GM10266 (cell line): ENCODE measurements at regions not wholly inside any gene's neighbourhood (a gene's known extent, or its start where the extent isn't known, plus 50 kb on each side); places are given as distances from the start of the nearest gene placed in this dataset.

ENCODE experiments used
- DNase-seq: peaks from one replicate; pipeline ENCODE4 v3.0.0; 2012; ENCODE audit errors: extremely low spot score
- CTCF ChIP-seq: IDR thresholded peaks from 2 replicates; pipeline ENCODE4 v1.5.1; 2012; ENCODE audit warnings: mild to moderate bottlenecking, low read depth; ENCODE audit not compliant: control insufficient read depth, insufficient read depth; ENCODE audit errors: missing control alignments

- DNase-seq = no peak
- no peak for TF ChIP-seq CTCF
Measured at GRCh38 chr12:126397660-126398059, 1332.4 kb downstream of the AACS start.

- no peak for DNase-seq
Measured at GRCh38 chr12:126400831-126401230, 1335.6 kb downstream of the AACS start.

GRCh38 chr12:126404293-126404881 is 1339.2 kb downstream of the AACS start:
- no peak for DNase-seq
- no peak for TF ChIP-seq CTCF

More at GRCh38 chr12:126400831-126401230, 1335.6 kb downstream of the AACS start:
- no peak for TF ChIP-seq CTCF

- DNase-seq = no peak
- no peak for TF ChIP-seq CTCF
Measured at GRCh38 chr12:126418400-126418799, 1353.2 kb downstream of the AACS start.

- no peak for TF ChIP-seq CTCF
- no peak for DNase-seq
Measured at GRCh38 chr12:126419131-126419530, 1353.9 kb downstream of the AACS start.

- TF ChIP-seq CTCF = no peak
- no peak for DNase-seq
Measured at GRCh38 chr12:126424696-126425095, 1359.5 kb downstream of the AACS start.

GRCh38 chr12:126425264-126425663 is 1360.0 kb downstream of the AACS start:
- TF ChIP-seq CTCF = no peak
- DNase-seq = no peak
